OCI-LY7 (cell line): ENCODE measurements at regions not wholly inside any gene's neighbourhood (a gene's known extent, or its start where the extent isn't known, plus 50 kb on each side); places are given as distances from the start of the nearest gene placed in this dataset.

Experiments
- EZH2phosphoT487 ChIP-seq: fragments of 200-600 bp; sonication (generic); IDR thresholded peaks from 2 replicates; pipeline ENCODE4 v1.6.1; 2018; ENCODE audit warnings: low read depth, borderline replicate concordance, mild to moderate bottlenecking, mixed run types, antibody characterized with exemption, low read length, moderate library complexity, mixed read lengths
- TF ChIP-seq, protein P1 (sequence below): fragments of 200-600 bp; sonication (generic); conservative IDR thresholded peaks from 2 replicates; pipeline ENCODE4 v1.5.1; 2014; ENCODE audit warnings: mild to moderate bottlenecking, antibody characterized with exemption, low read length, moderate library complexity, mixed read lengths

DNA sequence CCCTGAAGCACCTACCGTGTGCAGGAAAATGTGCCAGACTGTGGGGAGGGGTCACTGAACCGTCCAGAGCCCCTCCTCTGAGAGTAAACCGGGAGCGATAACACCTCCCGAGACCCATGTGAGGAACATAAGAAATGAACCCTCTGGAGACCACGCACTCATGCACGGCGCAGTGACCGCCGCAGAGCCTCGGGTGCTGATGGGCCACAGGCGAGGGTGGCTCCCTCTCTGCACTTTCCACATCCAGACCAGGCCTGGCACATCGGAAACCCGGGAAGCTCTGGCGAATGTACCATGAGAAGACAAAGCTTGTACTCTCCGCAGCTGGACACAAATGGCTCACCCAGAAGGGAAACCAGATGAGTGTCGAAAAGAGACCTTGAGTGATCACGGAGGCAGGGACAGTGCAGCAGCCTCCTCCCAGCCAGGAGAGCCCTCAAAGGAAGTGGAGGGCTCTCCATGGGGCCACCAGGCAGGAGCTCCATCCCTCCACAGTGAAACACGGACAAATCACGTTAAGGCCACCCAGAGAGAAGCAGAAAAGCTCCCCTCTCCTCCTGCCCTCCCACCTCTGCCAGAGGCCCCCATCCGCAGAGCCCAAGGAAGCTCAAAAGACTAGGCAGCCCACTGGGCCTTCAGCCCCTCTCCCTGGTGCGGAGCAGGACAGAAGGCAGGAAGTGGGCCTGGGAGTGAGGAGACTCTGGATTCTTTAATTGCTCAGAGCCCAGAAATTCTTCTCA, 178.1 kb upstream of the PPP2R2D start:
- TF ChIP-seq, protein P1, sequence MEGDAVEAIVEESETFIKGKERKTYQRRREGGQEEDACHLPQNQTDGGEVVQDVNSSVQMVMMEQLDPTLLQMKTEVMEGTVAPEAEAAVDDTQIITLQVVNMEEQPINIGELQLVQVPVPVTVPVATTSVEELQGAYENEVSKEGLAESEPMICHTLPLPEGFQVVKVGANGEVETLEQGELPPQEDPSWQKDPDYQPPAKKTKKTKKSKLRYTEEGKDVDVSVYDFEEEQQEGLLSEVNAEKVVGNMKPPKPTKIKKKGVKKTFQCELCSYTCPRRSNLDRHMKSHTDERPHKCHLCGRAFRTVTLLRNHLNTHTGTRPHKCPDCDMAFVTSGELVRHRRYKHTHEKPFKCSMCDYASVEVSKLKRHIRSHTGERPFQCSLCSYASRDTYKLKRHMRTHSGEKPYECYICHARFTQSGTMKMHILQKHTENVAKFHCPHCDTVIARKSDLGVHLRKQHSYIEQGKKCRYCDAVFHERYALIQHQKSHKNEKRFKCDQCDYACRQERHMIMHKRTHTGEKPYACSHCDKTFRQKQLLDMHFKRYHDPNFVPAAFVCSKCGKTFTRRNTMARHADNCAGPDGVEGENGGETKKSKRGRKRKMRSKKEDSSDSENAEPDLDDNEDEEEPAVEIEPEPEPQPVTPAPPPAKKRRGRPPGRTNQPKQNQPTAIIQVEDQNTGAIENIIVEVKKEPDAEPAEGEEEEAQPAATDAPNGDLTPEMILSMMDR = no peak
- no peak for TF ChIP-seq EZH2phosphoT487
